ENCODE measurements at regions not wholly inside any gene's neighbourhood (a gene's known extent, or its start where the extent isn't known, plus 50 kb on each side); places are given as distances from the start of the nearest gene placed in this dataset.

GRCh38 chr2:228690681-228691080 is 509.2 kb upstream of the SPHKAP start:
- no peak for TF ChIP-seq CTCF (IDR thresholded peaks at IDR 0.05)
- DNase-seq (ENCODE audit: low spot score) = no peak
- H3K4me3 ChIP-seq = no peak overlapping the region
- no peak overlapping the region for H3K27ac ChIP-seq

- H3K27ac ChIP-seq = no peak overlapping the region
- no peak overlapping the region for H3K4me3 ChIP-seq
- TF ChIP-seq CTCF (IDR thresholded peaks at IDR 0.05) = no peak
- no peak for DNase-seq (ENCODE audit: low spot score)
Measured at GRCh38 chr2:228689053-228689452, 507.6 kb upstream of the SPHKAP start.

GRCh38 chr2:228688007-228688645 is 506.6 kb upstream of the SPHKAP start:
- no peak for DNase-seq (ENCODE audit: low spot score)
- no peak for TF ChIP-seq CTCF (IDR thresholded peaks at IDR 0.05)
- Histone ChIP-seq H3K4me3 (no peak overlapping the region), H3K27ac (no peak overlapping the region)

- Histone ChIP-seq H3K4me3 (no peak overlapping the region), H3K27ac (no peak overlapping the region)
- DNase-seq (ENCODE audit: low spot score) = no peak
- no peak for TF ChIP-seq CTCF (IDR thresholded peaks at IDR 0.05)
Measured at GRCh38 chr2:228681979-228682378, 500.5 kb upstream of the SPHKAP start.

GRCh38 chr2:228681426-228681825 is 499.9 kb upstream of the SPHKAP start:
- no peak overlapping the region for H3K27ac ChIP-seq
- TF ChIP-seq CTCF (IDR thresholded peaks at IDR 0.05) = no peak
- no peak overlapping the region for H3K4me3 ChIP-seq
- DNase-seq (ENCODE audit: low spot score) = no peak

- H3K4me3 ChIP-seq = no peak overlapping the region
- TF ChIP-seq CTCF (IDR thresholded peaks at IDR 0.05) = no peak
- DNase-seq (ENCODE audit: low spot score) = no peak
- H3K27ac ChIP-seq = no peak overlapping the region
Measured at GRCh38 chr2:228678110-228678509, 496.6 kb upstream of the SPHKAP start.

GRCh38 chr2:228675646-228676045 is 494.2 kb upstream of the SPHKAP start:
- no peak for TF ChIP-seq CTCF (IDR thresholded peaks at IDR 0.05)
- no peak overlapping the region for H3K4me3 ChIP-seq
- DNase-seq (ENCODE audit: low spot score) = no peak
- H3K27ac ChIP-seq = peak overlapping the region in 1 of 2 donors; percentile 18
